Vagina (tissue), 2 donors: ENCODE measurements at regions not wholly inside any gene's neighbourhood (a gene's known extent, or its start where the extent isn't known, plus 50 kb on each side); places are given as distances from the start of the nearest gene placed in this dataset.

Experiments used
- CTCF ChIP-seq, 3 experiments: fragments of 450-650 bp in 2 of 3; fragments of 200-600 bp in 1 of 3; sonication (generic) in 1 of 3; IDR thresholded peaks; one replicate each; pipeline ENCODE4 v1.5.1; 2017 to 2019; ENCODE audit warnings: antibody characterized with exemption in 3 of 3, mild to moderate bottlenecking in 2 of 3, moderate library complexity in 2 of 3
- POLR2AphosphoS5 ChIP-seq, 2 donors: sonication (generic); formaldehyde crosslinking; IDR thresholded peaks; one replicate each; pipeline ENCODE4 v1.9.0; 2017; ENCODE audit warnings: antibody characterized with exemption in 2 of 2, mild to moderate bottlenecking in 2 of 2, low read depth in 1 of 2; ENCODE audit not compliant: insufficient read depth in 1 of 2

- TF ChIP-seq POLR2AphosphoS5 (IDR thresholded peaks at IDR 0.05; ENCODE audit: insufficient read depth in 1 of 2, low read depth in 1 of 2) (no peak), CTCF (IDR thresholded peaks at IDR 0.05) (no peak)
Observed at GRCh38 chr3:187832202-187832601, 86.9 kb upstream of the BCL6 start.
